Common myeloid progenitor, CD34-positive (primary cell): ENCODE measurements at regions not wholly inside any gene's neighbourhood (a gene's known extent, or its start where the extent isn't known, plus 50 kb on each side); places are given as distances from the start of the nearest gene placed in this dataset.

Source experiments
- CTCF ChIA-PET: fragments of 350-600 bp; sonication (Branson Sonifier 250); formaldehyde crosslinking; loops from one replicate; lab custom pipeline; 2021; ENCODE audit warnings: antibody characterized with exemption; lab: Charles Lee
- POLR2A ChIA-PET: fragments of 350-600 bp; sonication (Branson Sonifier 250); formaldehyde crosslinking; loops from one replicate; lab custom pipeline; 2021; ENCODE audit warnings: antibody characterized with exemption; lab: Charles Lee
- DNase-seq, 3 donors: peaks; one replicate each; pipeline versions ENCODE4 v3.0.0 to v3.0.0-alpha.2; 2013
- H3K27ac ChIP-seq, 2 experiments: 1 replicate in 1 of 2; 2 replicates in 1 of 2; pipeline ENCODE4 v1.7.0; 2013; ENCODE audit warnings: inconsistent platforms in 2 of 2, low read length in 2 of 2, mild to moderate bottlenecking in 2 of 2, low read depth in 1 of 2, moderate library complexity in 1 of 2; ENCODE audit not compliant: severe bottlenecking in 2 of 2, insufficient read depth in 1 of 2, poor library complexity in 1 of 2
- H3K27me3 ChIP-seq, 5 experiments: replicated peaks in 2 of 5; 1 replicate in 3 of 5; 2 replicates in 2 of 5; pipeline versions ENCODE4 v1.6.1 to v1.7.0; 2013; ENCODE audit warnings: low read length in 4 of 5, mild to moderate bottlenecking in 2 of 5, moderate library complexity in 2 of 5, inconsistent platforms in 1 of 5; ENCODE audit not compliant: insufficient read depth in 5 of 5, control insufficient read depth in 4 of 5
- H3K36me3 ChIP-seq, 4 experiments: 1 replicate in 2 of 4; 2 replicates in 2 of 4; pipeline versions ENCODE4 v1.6.1 to v1.7.0; 2013; ENCODE audit warnings: low read length in 3 of 4, control low read depth in 1 of 4, mild to moderate bottlenecking in 1 of 4; ENCODE audit not compliant: control insufficient read depth in 4 of 4, insufficient read depth in 4 of 4
- H3K4me1 ChIP-seq, 4 experiments: 1 replicate in 3 of 4; 2 replicates in 1 of 4; pipeline versions ENCODE4 v1.6.1 to v1.7.1; 2013; ENCODE audit warnings: low read length in 3 of 4, mild to moderate bottlenecking in 3 of 4, control low read depth in 1 of 4, inconsistent platforms in 1 of 4, moderate library complexity in 1 of 4; ENCODE audit not compliant: control insufficient read depth in 4 of 4, insufficient read depth in 4 of 4; ENCODE audit errors: control extremely low read depth in 1 of 4
- H3K4me3 ChIP-seq, 7 experiments: 1 replicate in 4 of 7; 2 replicates in 3 of 7; pipeline versions ENCODE4 v1.5.1 to v1.7.0; 2013; ENCODE audit warnings: mild to moderate bottlenecking in 7 of 7, low read length in 6 of 7, moderate library complexity in 6 of 7, inconsistent platforms in 2 of 7, low read depth in 2 of 7, control low read depth in 1 of 7; ENCODE audit not compliant: insufficient read depth in 4 of 7, control insufficient read depth in 1 of 7; ENCODE audit errors: extremely low read depth in 1 of 7
- H3K9me3 ChIP-seq, 5 experiments: 1 replicate in 4 of 5; 2 replicates in 1 of 5; pipeline versions ENCODE4 v1.6.1 to v1.7.1; 2013; ENCODE audit warnings: low read length in 4 of 5, mild to moderate bottlenecking in 2 of 5, inconsistent platforms in 1 of 5, low read depth in 1 of 5, moderate library complexity in 1 of 5; ENCODE audit not compliant: control insufficient read depth in 4 of 5, insufficient read depth in 2 of 5; ENCODE audit errors: control extremely low read depth in 1 of 5
- WGBS: methylation state at CpG from one replicate; pipeline ENCODE4 v1.1.5; 2013; ENCODE audit not compliant: insufficient coverage; 5-methylcytosine and 5-hydroxymethylcytosine counted together

- Histone ChIP-seq H3K36me3 (no peaks in the 10 kb centered on the region), H3K4me1 (no peaks in the 10 kb centered on the region), H3K27ac (no peak overlapping the region), H3K9me3 (no peaks in the 10 kb centered on the region), H3K4me3 (no peak overlapping the region), H3K27me3 (no peaks in the 10 kb centered on the region)
- CTCF ChIA-PET, result no interaction called here
- WGBS, result 76% methylated on average over 2 of the region's 2 CpGs
- DNase-seq, result no peak
- POLR2A ChIA-PET, result no interaction called here
Measured at GRCh38 chr12:71054551-71054950, 103.2 kb downstream of the TSPAN8 start.

- no peaks in the 10 kb centered on the region for H3K9me3 ChIP-seq
- H3K4me3 ChIP-seq, result no peak overlapping the region
- H3K27me3 ChIP-seq, result peaks cover 0 to 2% (median 0%) of the 10 kb centered on the region in 5 experiments
- H3K36me3 ChIP-seq, result no peaks in the 10 kb centered on the region
- CTCF ChIA-PET, result no interaction called here
- peaks cover 0 to 7% (median 3%) of the 10 kb centered on the region in 4 experiments for H3K4me1 ChIP-seq
- DNase-seq, result no peak
- H3K27ac ChIP-seq, result no peak overlapping the region
- POLR2A ChIA-PET, result no interaction called here
Measured at GRCh38 chr12:71046215-71046614, 111.6 kb downstream of the TSPAN8 start.

GRCh38 chr12:71045781-71046180 is 112.0 kb downstream of the TSPAN8 start:
- Histone ChIP-seq H3K27ac (no peak overlapping the region), H3K27me3 (peaks cover 0 to 2% (median 0%) of the 10 kb centered on the region in 5 experiments), H3K9me3 (no peaks in the 10 kb centered on the region), H3K4me3 (no peak overlapping the region), H3K4me1 (peaks cover 0 to 7% (median 3%) of the 10 kb centered on the region in 4 experiments), H3K36me3 (no peaks in the 10 kb centered on the region)
- DNase-seq, result peak in 2 of 3 donors; percentile 5 to 9
- no CpG with 5 or more reads among the region's 1 CpG for WGBS
- POLR2A ChIA-PET, result no interaction called here
- CTCF ChIA-PET, result no interaction called here

GRCh38 chr12:71041476-71041875 is 116.3 kb downstream of the TSPAN8 start:
- peaks cover 0 to 7% (median 3%) of the 10 kb centered on the region in 4 experiments for H3K4me1 ChIP-seq
- no peak for DNase-seq
- peaks cover 0 to 2% (median 0%) of the 10 kb centered on the region in 5 experiments for H3K27me3 ChIP-seq
- ChIA-PET POLR2A (no interaction called here), CTCF (no interaction called here)
- no peak overlapping the region for H3K4me3 ChIP-seq
- WGBS, result 92% methylated on average over 2 of the region's 2 CpGs
- no peak overlapping the region for H3K27ac ChIP-seq
- H3K9me3 ChIP-seq, result no peaks in the 10 kb centered on the region
- H3K36me3 ChIP-seq, result no peaks in the 10 kb centered on the region

GRCh38 chr12:71038960-71039359 is 118.4 kb upstream of the PTPRR start:
- ChIA-PET POLR2A (no interaction called here), CTCF (no interaction called here)
- Histone ChIP-seq H3K4me3 (no peak overlapping the region), H3K27me3 (no peaks in the 10 kb centered on the region), H3K36me3 (no peaks in the 10 kb centered on the region), H3K9me3 (no peaks in the 10 kb centered on the region), H3K4me1 (no peaks in the 10 kb centered on the region), H3K27ac (no peak overlapping the region)
- 100% methylated on average over 1 of the region's 1 CpG for WGBS
- no peak for DNase-seq

GRCh38 chr12:71036526-71036925 is 116.0 kb upstream of the PTPRR start:
- CTCF ChIA-PET, result no interaction called here
- H3K27ac ChIP-seq, result no peak overlapping the region
- 100% methylated on average over 1 of the region's 1 CpG for WGBS

GRCh38 chr12:71032933-71033332 is 112.4 kb upstream of the PTPRR start:
- CTCF ChIA-PET, result no interaction called here
- no peak overlapping the region for H3K4me3 ChIP-seq

More at GRCh38 chr12:71036526-71036925, 116.0 kb upstream of the PTPRR start:
- no peak for DNase-seq
- no peaks in the 10 kb centered on the region for H3K4me1 ChIP-seq
- no peak overlapping the region for H3K4me3 ChIP-seq
- H3K9me3 ChIP-seq, result no peaks in the 10 kb centered on the region
- H3K27me3 ChIP-seq, result no peaks in the 10 kb centered on the region
- no peaks in the 10 kb centered on the region for H3K36me3 ChIP-seq
- POLR2A ChIA-PET, result no interaction called here

More at GRCh38 chr12:71032933-71033332, 112.4 kb upstream of the PTPRR start:
- Histone ChIP-seq H3K9me3 (no peaks in the 10 kb centered on the region), H3K27me3 (no peaks in the 10 kb centered on the region), H3K36me3 (no peaks in the 10 kb centered on the region), H3K4me1 (no peaks in the 10 kb centered on the region), H3K27ac (no peak overlapping the region)
- POLR2A ChIA-PET, result no interaction called here
- WGBS, result 98% methylated on average over 4 of the region's 4 CpGs
- no peak for DNase-seq
